Fibroblast of pulmonary artery (primary cell): ENCODE measurements at regions not wholly inside any gene's neighbourhood (a gene's known extent, or its start where the extent isn't known, plus 50 kb on each side); places are given as distances from the start of the nearest gene placed in this dataset.

ENCODE experiments used
- DNase-seq: peaks from one replicate; pipeline ENCODE4 v3.0.0-alpha.2; 2010; ENCODE audit warnings: low read depth
- H3K4me3 ChIP-seq: replicated peaks from 2 replicates; pipeline ENCODE4 v1.5.1; 2011; ENCODE audit warnings: low read depth, mild to moderate bottlenecking, control low read depth, low read length, moderate library complexity
- TF ChIP-seq, protein P1 (sequence below): IDR thresholded peaks from 2 replicates; pipeline ENCODE4 v1.5.1; 2011; ENCODE audit warnings: mild to moderate bottlenecking, control low read depth, low read length, inconsistent platforms; ENCODE audit errors: missing control alignments

DNA sequence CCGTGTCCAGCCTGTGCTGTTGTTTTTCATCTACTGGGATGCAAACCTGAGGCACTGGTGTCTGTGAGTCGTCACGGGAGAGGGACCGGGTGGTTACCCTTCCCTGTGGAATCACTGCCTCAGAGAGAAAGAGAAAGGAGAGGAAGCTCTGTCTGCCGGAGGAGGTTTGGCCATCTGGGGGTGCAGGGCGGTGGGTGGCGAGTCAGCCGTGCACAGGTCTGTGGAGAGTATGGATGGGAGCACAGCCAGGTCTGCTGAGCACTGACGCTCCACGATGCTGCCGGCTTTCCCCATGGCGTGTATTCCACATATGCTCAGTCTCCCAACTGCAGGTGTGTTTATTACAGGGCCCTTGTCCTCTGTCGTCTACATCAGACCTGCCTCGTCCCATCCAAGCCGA lies 395.2 kb upstream of the IRX4 start:
- DNase-seq = no peak
- no peak overlapping the region for H3K4me3 ChIP-seq
- TF ChIP-seq, protein P1, sequence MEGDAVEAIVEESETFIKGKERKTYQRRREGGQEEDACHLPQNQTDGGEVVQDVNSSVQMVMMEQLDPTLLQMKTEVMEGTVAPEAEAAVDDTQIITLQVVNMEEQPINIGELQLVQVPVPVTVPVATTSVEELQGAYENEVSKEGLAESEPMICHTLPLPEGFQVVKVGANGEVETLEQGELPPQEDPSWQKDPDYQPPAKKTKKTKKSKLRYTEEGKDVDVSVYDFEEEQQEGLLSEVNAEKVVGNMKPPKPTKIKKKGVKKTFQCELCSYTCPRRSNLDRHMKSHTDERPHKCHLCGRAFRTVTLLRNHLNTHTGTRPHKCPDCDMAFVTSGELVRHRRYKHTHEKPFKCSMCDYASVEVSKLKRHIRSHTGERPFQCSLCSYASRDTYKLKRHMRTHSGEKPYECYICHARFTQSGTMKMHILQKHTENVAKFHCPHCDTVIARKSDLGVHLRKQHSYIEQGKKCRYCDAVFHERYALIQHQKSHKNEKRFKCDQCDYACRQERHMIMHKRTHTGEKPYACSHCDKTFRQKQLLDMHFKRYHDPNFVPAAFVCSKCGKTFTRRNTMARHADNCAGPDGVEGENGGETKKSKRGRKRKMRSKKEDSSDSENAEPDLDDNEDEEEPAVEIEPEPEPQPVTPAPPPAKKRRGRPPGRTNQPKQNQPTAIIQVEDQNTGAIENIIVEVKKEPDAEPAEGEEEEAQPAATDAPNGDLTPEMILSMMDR = no peak

DNA sequence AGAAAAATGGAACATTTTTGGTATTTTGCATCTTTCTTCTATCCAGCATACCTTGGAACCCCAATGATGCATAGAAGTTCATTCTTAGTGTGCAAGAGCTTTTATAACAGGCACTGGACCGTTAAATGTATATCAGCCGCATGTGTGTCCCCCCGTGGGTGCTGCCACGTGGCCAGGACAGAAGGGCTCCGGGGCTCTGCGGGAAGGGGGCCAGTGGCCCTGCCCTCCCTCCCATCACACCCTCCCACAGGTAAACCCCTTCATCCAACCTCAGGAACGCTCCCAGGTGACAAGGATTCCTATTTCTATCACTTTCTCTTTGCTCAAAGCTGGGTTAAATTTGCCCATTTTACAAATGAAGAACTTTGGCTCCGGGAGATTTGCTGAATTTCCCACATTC lies 393.4 kb upstream of the IRX4 start:
- TF ChIP-seq, protein P1 = no peak
- DNase-seq = no peak
- no peak overlapping the region for H3K4me3 ChIP-seq

DNA sequence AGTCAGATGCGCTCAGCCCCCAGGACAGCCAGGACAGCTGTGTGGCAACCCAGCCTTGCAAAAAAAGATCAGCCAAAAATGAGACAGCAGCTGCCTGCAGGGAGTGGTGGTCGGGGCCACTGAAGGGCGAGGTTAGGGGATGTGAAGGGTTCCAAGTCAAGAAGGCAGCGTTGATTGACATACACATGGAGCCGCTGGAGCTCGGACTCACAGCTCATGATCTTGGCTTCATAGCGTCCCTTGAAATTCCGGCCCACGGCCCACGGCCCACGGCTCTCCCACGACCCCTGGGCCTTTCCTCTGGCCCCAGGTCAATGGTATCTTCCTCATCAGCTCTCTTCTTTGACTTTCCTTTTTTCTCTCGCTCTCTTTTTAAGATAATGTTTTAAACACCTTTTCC lies 390.0 kb upstream of the IRX4 start:
- TF ChIP-seq, protein P1 = no peak
- DNase-seq = no peak
- H3K4me3 ChIP-seq = no peak overlapping the region

DNA sequence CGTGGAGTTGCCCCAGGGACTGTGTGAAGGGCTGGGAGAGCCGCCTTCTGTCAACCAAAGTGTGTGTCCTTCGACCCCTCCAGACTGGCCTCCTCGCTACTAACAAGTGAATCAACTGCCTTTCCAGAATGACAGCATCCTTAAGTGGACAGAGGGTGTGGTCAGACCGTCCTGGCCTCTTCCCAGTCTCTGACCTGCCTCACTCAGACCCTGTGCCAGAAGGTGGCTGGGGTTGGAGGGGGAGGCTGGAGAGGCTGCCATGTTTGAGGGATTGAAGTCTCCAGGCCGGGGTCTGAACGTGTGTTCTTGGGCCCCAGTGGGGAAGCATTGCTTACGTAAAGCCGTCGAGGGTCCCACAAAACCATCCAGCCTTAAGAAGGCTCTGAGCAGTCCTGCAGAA lies 389.3 kb upstream of the IRX4 start:
- DNase-seq = no peak
- TF ChIP-seq, protein P1 = no peak
- no peak overlapping the region for H3K4me3 ChIP-seq

DNA sequence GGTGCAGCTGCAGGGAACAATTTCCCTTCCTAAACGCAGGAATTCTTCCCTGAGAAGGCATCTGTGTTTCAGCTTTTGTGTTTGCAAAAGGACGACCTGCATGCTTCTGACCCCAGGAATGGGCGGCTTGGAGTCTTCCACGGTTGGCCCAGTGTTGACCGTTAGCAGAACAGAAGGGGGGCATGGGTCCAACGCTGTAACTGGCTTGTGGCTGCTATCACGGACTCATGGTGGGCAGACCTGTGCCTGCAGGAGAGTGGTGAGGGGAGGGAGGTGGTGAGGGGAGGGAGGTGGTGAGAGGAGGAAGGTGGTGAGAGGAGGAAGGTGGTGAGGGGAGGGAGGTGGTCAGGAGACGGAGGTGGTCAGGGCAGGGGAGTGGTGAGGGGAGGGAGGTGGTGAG lies 388.6 kb upstream of the IRX4 start:
- TF ChIP-seq, protein P1 = no peak
- DNase-seq = no peak
- H3K4me3 ChIP-seq = no peak overlapping the region

DNA sequence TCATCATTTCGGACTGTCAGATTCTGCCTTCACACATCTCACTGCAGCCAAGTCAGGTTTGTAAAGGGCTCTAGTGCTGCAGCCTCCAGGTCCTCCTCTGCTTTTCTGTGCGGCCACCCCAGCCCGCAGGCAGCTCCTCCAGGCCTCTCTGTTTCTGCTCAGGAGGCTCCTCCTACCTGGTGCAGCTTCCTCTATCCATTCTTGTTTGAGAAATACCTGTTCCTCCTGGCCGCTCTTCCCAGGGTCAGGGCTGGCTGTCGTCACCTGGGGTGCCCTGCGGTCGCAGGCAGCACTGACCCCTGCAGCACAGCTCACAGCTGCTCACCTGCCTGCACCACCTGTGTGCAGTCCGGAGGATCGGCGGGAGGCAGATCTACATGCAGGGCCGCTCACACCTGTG lies 387.7 kb upstream of the IRX4 start:
- TF ChIP-seq, protein P1 = no peak
- H3K4me3 ChIP-seq = no peak overlapping the region
- no peak for DNase-seq

DNA sequence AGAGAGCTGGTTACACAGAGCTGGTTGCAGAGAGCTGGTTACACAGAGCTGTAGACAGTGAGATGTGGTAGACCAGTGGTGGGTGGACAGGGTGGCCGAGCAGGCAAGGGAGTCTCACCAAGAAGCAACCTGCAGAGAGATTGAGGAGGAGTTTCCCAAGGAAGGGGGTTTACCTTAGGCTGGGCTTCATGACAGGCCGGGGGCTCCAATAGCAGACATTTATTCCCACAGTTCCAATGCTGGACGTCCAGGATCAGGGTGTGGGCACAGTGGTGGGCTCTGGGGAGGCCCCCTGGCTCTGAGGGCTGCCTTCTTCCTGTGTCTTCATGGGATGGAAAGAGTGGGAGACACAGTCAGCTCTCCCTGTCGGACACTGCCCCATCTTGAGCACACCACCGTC lies 386.9 kb upstream of the IRX4 start:
- TF ChIP-seq, protein P1 = no peak
- DNase-seq = no peak

More for the DNA sequence above, 386.9 kb upstream of the IRX4 start:
- H3K4me3 ChIP-seq = no peak overlapping the region
